ENCODE measurements at regions not wholly inside any gene's neighbourhood (a gene's known extent, or its start where the extent isn't known, plus 50 kb on each side); places are given as distances from the start of the nearest gene placed in this dataset.

GRCh38 chr9:107183176-107183575 is 99.9 kb upstream of the RAD23B start:
- TF ChIP-seq CTCF (IDR thresholded peaks at IDR 0.05 in 4 of 5, conservative IDR thresholded peaks at IDR 0.05 in 1 of 5) (no peak), POLR2A (IDR thresholded peaks at IDR 0.05) (no peak)
